ENCODE measurements at regions not wholly inside any gene's neighbourhood (a gene's known extent, or its start where the extent isn't known, plus 50 kb on each side); places are given as distances from the start of the nearest gene placed in this dataset.

DNA sequence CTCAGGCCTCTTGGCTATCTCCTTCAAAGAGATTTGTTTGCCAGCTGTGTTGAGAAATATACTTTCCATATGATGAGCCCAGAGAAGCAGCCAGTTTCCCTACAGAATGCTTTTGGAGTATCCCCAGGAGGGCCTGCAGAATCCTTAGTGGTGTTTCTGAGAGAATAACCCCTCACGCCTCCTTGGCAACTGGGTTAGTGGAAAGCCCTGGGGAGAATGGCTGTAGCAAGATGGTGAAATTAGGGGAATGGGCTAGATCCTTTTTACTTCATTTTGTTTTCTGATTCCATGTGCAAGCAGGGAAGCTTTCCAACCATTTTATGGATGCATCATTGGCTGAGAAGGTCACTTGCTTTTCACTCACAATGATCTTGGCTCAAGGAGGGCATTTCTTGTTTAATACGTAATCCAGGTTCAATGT, 364.6 kb downstream of the DMRT2 start:
- intact Hi-C loops (cut with micrococcal nuclease), result no loop called here

DNA sequence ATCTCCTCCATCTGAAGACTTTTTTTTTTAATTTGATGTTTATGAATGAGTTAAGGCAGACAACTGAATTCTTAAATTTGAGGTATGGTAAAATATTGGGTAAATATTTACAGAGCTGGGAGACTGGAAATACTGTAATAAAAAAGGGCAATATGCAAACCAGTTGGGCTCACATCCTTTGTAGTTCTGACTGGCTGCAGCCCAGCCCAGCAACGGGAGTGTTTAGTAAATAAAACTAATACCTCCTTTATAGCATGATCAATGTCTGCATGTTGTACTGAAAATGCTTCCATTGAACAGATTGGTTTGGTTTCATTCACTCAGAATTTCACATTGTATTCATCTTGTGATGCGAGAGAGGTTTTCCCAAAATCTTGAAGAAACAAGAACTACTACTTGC, 365.0 kb downstream of the DMRT2 start:
- intact Hi-C loops (cut with micrococcal nuclease), result no loop called here

DNA sequence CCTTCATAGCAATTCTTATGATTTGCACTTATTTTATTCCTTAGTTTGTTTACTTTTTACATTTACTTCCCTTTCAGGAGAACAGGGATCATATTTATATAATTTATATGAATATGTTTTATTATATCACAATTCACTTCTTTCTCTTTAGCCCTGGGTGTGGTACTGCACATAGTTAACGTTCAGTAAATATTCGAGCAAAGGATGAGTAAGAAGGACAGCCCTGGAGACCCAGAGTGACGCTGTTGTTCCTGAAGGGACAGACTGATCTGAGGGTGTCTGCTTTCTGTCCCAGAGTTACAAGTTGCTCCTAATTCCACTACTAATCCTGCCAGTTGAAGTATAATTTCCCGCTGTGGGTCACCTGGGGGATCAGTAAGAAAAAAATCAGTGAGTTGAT, 366.1 kb downstream of the DMRT2 start:
- intact Hi-C loops (cut with micrococcal nuclease), result no loop called here

DNA sequence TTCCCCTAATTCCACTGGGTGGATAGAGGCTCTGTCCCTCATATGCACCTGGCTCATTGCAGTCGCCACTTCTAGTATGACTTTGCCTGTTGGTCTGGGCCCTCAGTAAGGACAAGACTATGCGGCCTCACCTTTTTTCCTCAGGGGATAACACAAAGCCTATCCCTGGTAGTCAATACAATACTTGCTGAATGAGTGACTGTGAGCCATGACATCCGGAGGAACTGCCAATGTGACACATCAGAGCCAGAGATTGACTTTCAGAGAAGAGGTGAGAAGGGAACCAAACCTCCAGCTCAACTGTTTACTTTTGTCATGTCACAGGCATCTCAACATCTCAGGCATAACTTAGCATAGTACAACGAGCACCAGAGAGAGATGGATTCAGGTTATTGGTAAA, 371.3 kb downstream of the DMRT2 start:
- intact Hi-C loops (cut with micrococcal nuclease), result no loop called here

DNA sequence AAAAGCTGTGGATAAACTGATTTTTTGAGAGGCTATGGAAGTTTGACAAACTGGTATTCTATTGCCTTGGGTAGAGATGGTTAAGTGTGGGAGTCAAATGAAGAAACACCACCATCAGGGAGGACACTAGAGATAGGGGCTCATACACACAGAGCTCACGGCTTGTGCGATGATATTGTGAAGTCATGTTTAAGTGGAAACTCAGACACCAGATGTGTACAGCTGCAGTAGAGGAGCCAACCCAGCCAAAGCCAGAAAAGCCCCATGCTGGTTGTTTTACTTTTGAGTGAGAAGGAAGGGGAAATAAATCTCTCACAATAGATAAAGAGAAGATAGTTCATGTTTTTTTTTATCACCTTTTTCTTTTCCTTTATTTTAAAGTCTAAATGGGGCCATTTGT, 377.7 kb downstream of the DMRT2 start:
- intact Hi-C loops (cut with micrococcal nuclease), result no loop called here

DNA sequence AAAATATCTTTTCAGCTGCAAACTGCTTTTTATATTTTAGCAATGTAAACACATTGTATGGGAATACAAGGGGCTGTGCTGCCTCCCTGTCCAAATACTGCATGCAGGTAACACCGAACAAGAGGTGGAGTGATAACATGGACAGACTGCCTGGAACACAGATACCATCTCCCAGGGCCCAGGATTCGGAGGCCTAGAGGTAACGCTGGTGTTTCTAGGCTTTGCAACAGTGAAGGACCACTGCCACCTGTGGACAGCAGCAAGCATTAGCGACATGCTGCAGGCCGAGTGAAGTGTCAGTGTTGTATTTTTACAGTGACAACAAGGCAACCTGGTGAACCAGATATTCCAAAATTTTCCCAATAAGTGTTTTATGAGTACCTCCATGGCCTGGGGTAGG, 379.1 kb downstream of the DMRT2 start:
- intact Hi-C loops (cut with micrococcal nuclease), result no loop called here

DNA sequence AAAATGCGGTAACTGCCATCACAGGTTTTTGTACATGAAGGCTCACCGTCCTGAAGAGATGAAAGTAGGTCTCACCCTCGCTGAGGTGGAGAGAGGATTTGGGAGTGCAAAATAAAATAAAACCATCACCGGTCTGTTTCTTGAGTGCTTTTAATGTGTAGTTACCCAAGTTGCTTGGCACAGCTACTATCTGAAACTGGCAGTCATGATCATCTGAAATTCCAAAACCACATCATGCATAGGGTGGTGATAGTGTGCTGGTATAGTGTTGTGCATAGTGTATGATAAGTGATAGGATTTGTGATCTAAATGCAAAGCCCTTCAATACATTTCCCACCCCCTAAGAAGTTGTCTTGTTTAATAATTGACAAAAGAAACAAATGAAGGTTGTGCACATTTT, 381.3 kb downstream of the DMRT2 start:
- intact Hi-C loops (cut with micrococcal nuclease), result no loop called here

DNA sequence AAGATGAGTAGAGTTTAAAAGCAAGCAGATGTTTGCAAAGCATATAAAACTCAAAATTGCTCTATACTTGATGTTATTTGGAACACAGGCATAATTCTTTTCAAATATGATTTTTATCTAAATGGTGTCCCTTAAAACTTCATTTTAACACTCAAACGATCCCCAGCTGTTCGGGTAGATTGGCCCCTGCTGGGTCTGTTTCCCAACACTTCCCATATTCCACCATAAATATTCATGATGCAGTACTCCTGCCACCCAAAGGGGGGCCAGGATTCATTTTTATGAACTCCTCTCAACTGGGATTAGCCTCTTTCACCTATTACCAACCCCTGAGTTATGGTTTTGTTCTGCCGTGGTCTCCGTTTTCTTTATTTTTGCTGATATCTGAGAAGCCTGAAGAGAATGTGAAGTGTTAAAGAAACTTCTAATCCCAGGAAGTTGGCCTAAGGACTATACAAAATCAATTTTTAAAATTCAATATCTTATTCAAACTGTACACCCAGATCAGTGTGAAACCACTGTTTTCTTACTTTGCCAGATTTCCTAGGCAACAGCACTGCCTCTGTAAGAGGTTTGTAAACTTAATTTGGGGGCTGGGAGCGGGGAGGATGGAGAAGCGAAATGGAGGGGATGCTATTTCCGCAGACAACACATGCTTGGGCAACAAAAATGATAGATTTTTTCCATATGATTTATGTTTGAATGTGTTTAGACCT, 384.1 kb downstream of the DMRT2 start:
- intact Hi-C loops (cut with micrococcal nuclease), result no loop called here

DNA sequence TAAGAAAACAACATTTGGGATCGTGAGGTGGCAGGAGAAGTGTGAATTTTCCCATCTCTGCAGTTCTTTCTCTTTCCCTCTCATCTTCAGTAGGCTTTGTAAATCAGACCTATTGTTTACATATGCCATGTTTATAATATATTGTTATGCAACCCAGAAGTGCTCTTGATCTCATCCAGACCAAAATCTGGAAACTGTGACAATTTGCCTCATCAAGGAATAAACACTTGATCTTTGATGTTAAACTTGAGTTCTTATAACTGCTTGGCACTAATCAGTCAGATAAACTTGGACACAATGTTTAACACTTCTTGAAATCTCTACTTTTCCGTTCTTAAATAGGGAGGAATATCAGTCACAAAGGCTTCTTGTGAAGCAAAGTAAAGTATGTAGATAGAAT, 384.7 kb downstream of the DMRT2 start:
- intact Hi-C loops (cut with micrococcal nuclease), result no loop called here

DNA sequence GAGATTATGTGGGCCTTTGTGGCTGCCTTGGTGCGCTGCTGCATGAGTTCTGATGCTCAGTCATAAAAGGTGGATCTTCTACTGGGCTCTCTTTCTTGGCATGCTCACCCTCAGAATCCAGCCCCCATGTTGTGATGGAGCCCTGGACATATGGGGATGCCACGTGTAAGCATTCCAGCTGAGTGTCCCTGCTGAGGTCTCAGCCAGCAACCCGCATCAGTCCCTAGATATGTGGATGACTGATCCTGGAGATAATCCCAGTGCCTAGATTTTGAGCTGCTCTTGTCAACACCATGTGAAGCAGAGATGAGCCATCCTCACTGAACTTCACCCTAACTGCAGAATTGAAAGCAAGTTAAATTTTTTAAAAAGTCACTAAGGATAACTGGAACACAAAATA, 390.1 kb downstream of the DMRT2 start:
- intact Hi-C loops (cut with micrococcal nuclease), result no loop called here

DNA sequence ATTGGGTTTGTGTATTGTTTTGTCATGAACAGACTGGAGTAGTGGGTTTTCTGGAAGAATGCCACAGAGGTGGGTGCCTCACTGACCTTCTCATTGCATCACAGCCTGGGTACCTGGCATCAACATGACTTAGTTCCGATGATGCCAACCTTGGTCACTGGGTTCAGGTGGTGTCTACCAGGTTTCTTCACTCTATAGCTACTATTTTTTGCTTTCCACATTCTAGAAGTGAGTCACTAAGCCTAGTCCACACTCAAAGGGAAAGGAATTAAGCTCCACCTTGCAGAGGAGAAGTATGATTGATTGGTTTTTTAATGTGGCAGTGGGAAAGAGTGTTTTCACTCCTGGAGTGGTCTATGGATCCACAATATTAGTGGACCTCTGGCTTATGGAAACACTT, 391.9 kb downstream of the DMRT2 start:
- intact Hi-C loops (cut with micrococcal nuclease), result no loop called here

DNA sequence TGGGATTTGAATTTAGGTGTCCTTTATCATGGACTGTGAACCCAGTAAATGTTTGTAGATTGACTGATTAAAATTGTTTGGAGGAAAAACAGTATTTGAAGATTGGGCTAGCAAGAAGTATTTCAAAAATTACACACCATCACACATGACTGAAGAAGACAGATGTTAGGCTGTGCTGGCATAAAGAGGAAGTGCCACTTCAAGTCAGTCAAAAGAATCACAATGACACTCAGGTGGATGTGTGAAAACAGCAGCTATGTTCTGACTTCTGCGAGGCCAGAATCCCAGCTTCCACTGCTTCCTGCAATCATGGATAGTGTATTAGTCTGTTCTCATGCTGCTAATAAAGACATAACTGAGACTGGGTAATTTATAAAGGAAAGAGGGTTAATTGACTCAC, 393.3 kb downstream of the DMRT2 start:
- intact Hi-C loops (cut with micrococcal nuclease), result no loop called here

DNA sequence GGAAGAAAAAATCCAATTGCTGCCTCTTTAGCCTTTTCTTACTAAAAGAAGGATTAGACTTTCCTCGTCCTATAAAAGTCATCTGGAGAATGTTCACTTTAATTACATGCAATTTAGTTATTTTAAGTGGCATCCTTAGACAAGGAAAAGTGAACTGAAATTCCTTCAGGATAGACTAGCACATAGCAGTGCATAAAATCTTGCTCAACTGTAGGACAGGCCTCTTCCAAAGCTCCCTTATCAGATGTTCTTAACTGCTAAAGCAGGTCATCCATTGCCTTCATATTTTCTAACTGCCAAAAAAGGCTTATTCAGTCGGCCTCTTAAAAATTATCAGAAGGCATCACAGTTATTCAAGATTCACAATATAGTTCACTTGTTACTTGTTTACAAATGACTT, 396.5 kb downstream of the DMRT2 start:
- intact Hi-C loops (cut with micrococcal nuclease), result no loop called here

DNA sequence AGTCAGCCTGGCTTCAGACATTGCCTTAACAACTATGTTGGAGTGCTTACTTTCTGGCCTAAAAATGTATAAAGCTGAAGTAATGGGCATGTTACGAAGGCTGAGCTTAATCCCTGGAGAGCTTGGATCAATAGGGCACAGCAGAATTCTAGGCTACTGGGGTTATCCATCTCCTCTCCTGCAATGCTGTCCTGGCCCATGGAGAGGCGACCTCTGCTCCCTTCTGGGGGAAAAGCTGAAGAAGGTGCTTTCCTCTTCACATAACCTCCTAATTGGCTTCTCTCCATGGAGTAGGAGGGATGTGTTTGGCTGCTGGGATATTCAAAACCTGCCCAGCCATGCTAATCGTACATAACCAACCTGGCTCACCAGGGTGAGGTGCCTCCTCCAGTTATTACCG, 403.5 kb downstream of the DMRT2 start:
- intact Hi-C loops (cut with micrococcal nuclease), result no loop called here

DNA sequence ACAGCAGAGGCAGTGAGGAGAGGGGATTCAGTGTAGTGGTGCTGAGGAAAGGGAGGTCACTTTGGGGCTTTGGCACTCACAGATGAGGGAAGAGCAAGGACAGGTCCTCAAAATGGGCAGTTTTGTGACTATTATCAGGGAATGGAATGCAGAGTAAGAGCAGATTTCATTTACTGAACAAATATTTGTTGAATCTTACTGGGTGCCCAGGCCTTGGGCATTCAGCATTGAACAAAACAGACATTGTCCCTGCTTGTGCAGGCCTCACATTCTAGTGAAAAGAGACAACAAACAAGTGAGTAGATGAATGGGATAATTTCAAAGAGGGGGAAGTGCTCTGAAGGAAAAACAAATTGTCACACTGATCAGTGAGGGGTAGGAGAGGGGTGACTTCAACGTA, 404.1 kb downstream of the DMRT2 start:
- intact Hi-C loops (cut with micrococcal nuclease), result no loop called here

DNA sequence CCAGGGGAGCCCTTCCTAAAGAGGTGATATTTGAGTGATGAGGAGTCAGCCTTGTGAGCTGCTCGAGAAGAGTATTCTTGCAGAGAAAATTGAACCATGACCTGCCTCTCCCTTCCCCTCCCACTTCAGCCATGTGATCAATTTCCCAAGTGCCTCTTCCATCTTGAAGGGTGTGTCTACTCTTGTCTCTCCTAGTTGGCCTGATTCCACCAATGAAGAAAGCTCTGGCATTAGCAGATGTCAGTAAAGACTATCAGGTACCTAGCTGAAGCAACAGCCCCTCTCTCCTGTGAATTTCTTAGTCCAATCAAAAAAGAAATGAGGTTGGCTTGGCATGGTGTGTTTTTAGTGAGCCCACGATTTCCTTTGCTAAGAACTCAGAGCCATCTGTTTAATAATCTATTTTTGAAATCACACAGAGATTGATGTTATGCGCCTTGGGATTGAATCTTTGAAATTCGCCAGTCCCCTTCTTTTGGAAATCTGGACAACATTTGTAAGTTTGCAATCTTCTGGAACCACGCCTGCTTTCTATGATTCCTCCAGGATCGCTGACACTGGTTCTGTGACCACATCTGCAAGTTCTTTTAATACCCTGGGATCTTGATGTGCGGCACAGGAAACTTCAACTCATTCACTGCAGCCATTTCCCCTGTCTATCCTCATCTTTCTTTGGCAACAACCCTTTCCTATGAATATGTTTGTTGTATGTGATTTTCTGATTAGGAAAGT, 404.6 kb downstream of the DMRT2 start:
- intact Hi-C loops (cut with micrococcal nuclease), result no loop called here

DNA sequence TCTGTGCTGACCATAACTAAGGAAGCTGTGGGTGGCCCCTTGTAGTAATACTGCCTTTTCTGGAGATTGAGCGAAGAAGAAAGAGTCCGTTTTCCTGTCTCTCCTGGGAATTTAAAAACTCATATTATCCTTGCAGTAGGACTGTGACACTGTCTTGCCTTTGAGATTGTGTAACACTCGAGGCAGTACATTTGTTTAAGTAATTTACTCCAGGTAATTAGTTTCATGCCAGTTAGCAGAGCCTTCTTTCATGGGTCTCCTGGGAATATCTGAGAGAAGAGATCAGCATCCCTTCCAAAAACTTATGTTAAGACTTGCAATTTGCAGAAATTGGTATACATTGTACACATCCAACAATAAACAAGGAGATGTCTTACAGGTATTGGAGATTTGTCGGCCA, 405.6 kb downstream of the DMRT2 start:
- intact Hi-C loops (cut with micrococcal nuclease), result no loop called here

DNA sequence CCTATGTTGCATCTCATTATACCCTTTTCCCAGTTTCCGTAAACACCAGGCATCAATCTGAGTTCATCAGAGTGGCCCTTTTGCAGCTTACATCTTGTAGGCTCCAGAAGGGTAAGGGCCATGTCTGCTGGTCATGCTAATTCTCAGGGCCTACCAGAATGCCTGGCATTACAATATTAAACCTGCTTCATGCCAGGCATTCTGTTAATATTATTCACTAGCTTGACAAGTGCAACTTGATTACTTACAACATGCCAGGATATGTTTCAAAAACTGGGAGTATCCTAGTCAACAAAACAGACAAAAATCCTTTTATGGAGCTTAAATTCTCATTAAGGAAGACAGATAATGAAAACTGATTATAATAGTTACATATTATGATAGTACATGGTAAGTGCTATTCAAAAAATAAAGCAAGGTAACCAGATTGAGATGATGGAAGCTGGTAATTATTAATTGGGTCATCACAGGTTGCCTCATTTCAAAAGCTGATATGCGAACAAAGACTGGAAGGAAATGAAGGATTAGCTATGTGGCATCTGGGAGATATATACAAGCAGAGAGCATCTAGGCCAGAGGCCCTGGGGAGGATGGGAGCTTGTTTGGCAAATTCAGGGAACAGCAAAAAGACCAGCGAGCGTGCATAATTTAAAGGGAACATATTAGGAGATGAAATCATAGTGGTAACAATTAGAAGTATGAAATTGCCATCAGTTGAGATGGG, 406.3 kb downstream of the DMRT2 start:
- intact Hi-C loops (cut with micrococcal nuclease), result no loop called here

DNA sequence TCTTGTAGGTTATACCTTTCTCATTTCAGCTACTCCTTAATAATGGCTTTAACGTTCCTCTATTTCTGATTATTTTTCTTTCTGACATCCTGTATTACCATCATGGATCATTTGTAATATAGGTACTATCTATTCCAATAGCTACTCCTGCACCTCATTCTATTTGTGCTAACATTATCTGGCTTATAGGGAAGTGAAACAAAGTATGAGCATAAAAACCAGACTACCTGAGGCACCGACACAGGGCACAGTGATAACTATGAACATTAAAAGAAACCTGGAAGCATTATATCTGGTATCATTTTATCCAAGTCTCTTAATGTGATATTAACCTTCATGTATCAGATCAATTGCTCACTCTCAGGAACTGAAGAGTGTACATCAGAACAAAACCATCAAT, 407.3 kb downstream of the DMRT2 start:
- intact Hi-C loops (cut with micrococcal nuclease), result no loop called here

DNA sequence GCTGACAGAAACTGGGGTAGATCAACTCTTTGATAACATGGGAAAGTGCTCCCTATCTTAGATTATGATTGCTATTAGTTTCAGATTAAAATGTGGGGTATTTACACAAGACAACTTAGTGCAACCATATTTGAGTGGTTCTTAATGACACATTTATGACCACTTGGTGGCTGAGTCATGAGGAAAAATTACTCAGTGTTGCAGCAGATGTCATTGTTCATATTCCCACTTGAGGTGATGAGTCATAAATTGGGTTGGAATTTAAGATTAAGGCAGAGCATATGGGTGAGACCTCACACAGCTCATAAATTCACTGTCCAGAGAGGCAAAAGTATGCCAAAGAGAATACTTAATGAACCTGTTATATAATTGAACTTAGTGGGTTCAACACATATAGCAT, 408.3 kb downstream of the DMRT2 start:
- intact Hi-C loops (cut with micrococcal nuclease), result no loop called here

DNA sequence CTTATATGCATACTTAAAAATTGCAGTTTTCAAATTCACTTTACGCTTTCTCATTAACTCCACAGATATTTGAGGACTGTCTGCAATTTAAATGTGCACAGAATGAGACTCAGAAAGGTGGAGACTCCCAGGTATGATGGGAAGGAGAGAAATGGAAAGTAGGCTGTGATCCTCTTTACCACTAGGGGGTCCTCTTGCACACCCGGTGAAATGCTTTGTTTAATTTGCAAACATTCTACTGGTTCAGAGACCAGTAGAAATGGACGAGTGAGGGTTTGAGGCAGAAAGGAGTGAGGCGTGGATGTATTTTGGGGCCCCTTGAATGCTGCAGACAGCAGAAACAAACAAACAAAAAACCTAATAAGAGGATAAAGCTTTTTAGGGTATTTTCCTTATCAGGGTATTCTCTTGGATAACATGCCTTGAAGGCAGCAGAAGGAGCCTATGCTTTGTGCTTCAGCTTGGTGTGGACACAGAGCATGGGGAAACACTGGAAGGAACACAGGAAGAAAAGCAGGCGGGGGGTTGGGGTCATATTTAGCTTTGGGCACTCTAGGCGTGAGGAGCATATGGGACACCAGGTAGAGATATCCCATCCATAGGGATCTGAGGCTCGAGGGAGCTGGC, 410.1 kb downstream of the DMRT2 start:
- intact Hi-C loops (cut with micrococcal nuclease), result loop anchor here (1.0 kb wide), 1 partner anchor 145 kb away; no protein-coding TSS in a partner anchor

DNA sequence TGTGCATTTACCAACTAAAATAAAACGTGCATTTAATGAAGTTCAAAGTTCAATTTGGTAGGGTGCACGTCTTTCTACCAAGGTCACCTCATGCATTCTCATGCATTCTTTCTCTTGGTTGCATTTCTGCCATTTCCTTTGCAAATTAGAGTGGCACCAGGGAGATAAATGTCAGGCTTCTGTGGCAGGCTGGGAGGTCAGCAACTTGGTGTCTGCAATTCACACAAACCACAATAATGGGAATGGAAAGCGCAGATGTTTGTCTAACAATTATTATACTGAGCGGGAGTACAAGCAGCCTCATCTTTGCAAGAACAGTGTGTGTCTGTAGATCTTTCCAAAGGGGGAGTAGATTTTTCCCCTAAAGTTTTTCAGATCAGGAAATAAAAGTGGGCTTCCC, 411.7 kb downstream of the DMRT2 start:
- intact Hi-C loops (cut with micrococcal nuclease), result no loop called here

Measured in T-helper 1 cell treated with Interleukin-12 subunit alpha and Interleukin-12 subunit beta and Interleukin-4 antibody, amounts not matched to agents 30 ng/mL and 1 ng/mL, for 36 hours (primary cell).